ENCODE measurements at regions not wholly inside any gene's neighbourhood (a gene's known extent, or its start where the extent isn't known, plus 50 kb on each side); places are given as distances from the start of the nearest gene placed in this dataset.

DNA sequence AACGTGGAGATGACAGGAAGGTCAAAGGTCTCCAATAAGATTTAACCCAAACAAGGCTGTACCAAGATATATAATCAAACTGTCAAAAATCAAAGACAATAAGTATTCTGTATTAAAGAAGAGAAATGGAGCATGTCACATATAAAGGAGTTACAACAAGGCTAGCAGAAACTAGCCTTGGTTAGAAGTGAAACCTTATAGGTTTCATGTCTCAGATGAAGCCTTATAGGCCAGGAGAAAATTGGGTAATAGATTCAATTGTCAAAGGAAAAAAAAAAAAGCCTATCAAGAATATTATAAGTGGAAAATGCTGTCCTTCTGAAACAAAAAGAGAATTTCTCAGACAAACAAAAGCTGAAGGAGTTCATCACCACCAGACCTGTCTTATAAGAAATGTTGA, 419.4 kb downstream of the CDH11 start:
- no peaks in the 10 kb centered on the region for H3K36me3 Mint-ChIP-seq (ENCODE audit: unreplicated experiment)
- TF ChIP-seq, protein P1, sequence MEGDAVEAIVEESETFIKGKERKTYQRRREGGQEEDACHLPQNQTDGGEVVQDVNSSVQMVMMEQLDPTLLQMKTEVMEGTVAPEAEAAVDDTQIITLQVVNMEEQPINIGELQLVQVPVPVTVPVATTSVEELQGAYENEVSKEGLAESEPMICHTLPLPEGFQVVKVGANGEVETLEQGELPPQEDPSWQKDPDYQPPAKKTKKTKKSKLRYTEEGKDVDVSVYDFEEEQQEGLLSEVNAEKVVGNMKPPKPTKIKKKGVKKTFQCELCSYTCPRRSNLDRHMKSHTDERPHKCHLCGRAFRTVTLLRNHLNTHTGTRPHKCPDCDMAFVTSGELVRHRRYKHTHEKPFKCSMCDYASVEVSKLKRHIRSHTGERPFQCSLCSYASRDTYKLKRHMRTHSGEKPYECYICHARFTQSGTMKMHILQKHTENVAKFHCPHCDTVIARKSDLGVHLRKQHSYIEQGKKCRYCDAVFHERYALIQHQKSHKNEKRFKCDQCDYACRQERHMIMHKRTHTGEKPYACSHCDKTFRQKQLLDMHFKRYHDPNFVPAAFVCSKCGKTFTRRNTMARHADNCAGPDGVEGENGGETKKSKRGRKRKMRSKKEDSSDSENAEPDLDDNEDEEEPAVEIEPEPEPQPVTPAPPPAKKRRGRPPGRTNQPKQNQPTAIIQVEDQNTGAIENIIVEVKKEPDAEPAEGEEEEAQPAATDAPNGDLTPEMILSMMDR (IDR thresholded peaks at IDR 0.05) = no peak
- H3K9me3 Mint-ChIP-seq (ENCODE audit: unreplicated experiment) = peaks cover 10% of the 10 kb centered on the region
- H3K4me1 Mint-ChIP-seq (ENCODE audit: unreplicated experiment) = no peaks in the 10 kb centered on the region
- H3K27ac Mint-ChIP-seq (ENCODE audit: unreplicated experiment) = no peak overlapping the region
- DNase-seq (ENCODE audit: extremely low spot score, unreplicated experiment) = no peak
- H3K27me3 Mint-ChIP-seq (ENCODE audit: unreplicated experiment) = no peaks in the 10 kb centered on the region
- H3K4me3 Mint-ChIP-seq (ENCODE audit: unreplicated experiment) = no peak overlapping the region

DNA sequence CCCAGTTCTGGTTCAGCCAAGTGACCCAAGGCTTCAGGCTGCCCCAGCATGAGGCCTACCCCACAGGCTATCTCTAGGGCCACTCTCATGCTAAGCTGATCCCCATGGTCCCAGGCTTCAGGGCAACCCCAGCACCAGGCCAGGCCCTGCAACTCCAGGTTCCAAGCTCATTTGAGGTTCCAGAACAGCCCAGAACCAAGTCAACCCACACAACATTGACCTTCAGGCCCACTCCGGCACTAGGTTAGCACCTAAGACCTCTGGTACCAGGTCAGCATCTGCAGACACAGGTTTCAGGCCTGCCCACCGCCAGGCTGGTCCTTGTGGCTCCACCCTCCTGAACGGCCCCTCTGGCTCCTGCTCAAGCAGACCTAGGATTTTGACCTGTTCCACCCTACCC, 421.2 kb downstream of the CDH11 start:
- no peaks in the 10 kb centered on the region for H3K27me3 Mint-ChIP-seq (ENCODE audit: unreplicated experiment)
- no peak for DNase-seq (ENCODE audit: extremely low spot score, unreplicated experiment)
- H3K4me1 Mint-ChIP-seq (ENCODE audit: unreplicated experiment) = no peaks in the 10 kb centered on the region
- no peak overlapping the region for H3K27ac Mint-ChIP-seq (ENCODE audit: unreplicated experiment)
- H3K4me3 Mint-ChIP-seq (ENCODE audit: unreplicated experiment) = no peak overlapping the region
- H3K9me3 Mint-ChIP-seq (ENCODE audit: unreplicated experiment) = peaks cover 10% of the 10 kb centered on the region
- no peaks in the 10 kb centered on the region for H3K36me3 Mint-ChIP-seq (ENCODE audit: unreplicated experiment)
- TF ChIP-seq, protein P1 (IDR thresholded peaks at IDR 0.05) = no peak

DNA sequence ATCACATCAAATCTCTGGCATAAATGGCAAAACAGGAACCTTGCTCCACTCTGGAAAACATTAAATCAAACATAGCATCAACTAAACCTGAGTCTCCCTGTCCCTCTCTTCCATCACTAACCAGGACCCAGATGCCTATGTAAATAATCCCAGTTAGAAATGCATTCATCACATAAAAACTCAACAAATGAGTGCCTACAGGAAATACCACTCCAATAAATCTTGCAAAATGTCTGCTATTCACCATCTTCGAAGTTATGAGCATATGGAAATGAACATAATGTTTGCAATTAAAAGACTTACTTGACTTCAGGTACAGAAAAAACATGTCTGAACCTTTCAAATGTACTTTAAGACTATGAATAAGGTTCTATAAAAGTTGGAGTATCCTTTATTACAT, 425.0 kb downstream of the CDH11 start:
- Mint-ChIP-seq H3K9me3 (ENCODE audit: unreplicated experiment) (peaks cover under 1% of the 10 kb centered on the region), H3K27ac (ENCODE audit: unreplicated experiment) (no peak overlapping the region), H3K4me1 (ENCODE audit: unreplicated experiment) (no peaks in the 10 kb centered on the region), H3K27me3 (ENCODE audit: unreplicated experiment) (no peaks in the 10 kb centered on the region), H3K36me3 (ENCODE audit: unreplicated experiment) (no peaks in the 10 kb centered on the region), H3K4me3 (ENCODE audit: unreplicated experiment) (no peak overlapping the region)
- TF ChIP-seq, protein P1 (IDR thresholded peaks at IDR 0.05) = no peak
- DNase-seq (ENCODE audit: extremely low spot score, unreplicated experiment) = no peak

DNA sequence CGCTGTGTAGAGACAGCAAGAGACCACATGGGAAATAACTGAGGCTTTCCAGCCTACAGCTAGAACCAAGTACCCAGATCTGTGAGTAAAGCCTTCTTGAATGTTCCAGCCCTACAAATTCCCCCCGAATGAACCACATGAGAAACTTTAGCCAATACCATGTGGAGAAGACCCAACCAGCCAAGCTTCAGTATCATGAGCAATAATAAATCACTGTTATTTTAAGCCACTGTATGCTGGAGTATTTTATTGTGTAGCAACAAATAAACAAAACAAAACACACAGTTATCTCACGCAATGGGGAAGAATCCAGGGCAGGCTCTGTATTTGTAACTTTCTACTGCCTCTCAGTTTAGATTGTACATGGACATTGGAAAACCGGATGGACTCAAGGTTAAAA, 426.2 kb downstream of the CDH11 start:
- no peaks in the 10 kb centered on the region for H3K4me1 Mint-ChIP-seq (ENCODE audit: unreplicated experiment)
- no peaks in the 10 kb centered on the region for H3K9me3 Mint-ChIP-seq (ENCODE audit: unreplicated experiment)
- H3K27ac Mint-ChIP-seq (ENCODE audit: unreplicated experiment) = no peak overlapping the region
- no peaks in the 10 kb centered on the region for H3K36me3 Mint-ChIP-seq (ENCODE audit: unreplicated experiment)
- H3K4me3 Mint-ChIP-seq (ENCODE audit: unreplicated experiment) = no peak overlapping the region
- no peak for DNase-seq (ENCODE audit: extremely low spot score, unreplicated experiment)
- H3K27me3 Mint-ChIP-seq (ENCODE audit: unreplicated experiment) = no peaks in the 10 kb centered on the region
- TF ChIP-seq, protein P1 (IDR thresholded peaks at IDR 0.05) = no peak

DNA sequence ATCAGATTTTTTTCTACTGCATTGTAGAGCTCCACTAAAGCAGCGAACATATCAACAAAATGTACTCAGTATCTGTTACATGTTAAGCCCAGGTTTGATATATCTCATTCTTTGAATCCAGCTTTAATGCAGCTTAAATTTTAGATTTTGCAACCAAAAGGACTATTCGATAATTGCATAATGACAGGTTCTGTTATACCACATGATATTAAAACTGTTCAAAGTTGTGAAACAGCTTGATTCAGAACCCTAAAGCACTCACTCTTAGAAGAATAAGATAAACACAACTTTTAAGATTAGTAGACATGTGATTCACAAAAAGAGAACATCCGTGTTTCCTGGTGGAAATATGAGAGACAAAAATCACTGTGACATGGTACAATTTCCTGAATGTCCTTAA, 427.9 kb downstream of the CDH11 start:
- no peak overlapping the region for H3K4me3 Mint-ChIP-seq (ENCODE audit: unreplicated experiment)
- H3K27ac Mint-ChIP-seq (ENCODE audit: unreplicated experiment) = no peak overlapping the region
- H3K4me1 Mint-ChIP-seq (ENCODE audit: unreplicated experiment) = no peaks in the 10 kb centered on the region
- H3K9me3 Mint-ChIP-seq (ENCODE audit: unreplicated experiment) = no peaks in the 10 kb centered on the region
- H3K36me3 Mint-ChIP-seq (ENCODE audit: unreplicated experiment) = no peaks in the 10 kb centered on the region
- TF ChIP-seq, protein P1 (IDR thresholded peaks at IDR 0.05) = no peak
- no peak for DNase-seq (ENCODE audit: extremely low spot score, unreplicated experiment)
- no peaks in the 10 kb centered on the region for H3K27me3 Mint-ChIP-seq (ENCODE audit: unreplicated experiment)
